Body of pancreas (tissue), 4 donors: ENCODE measurements at regions not wholly inside any gene's neighbourhood (a gene's known extent, or its start where the extent isn't known, plus 50 kb on each side); places are given as distances from the start of the nearest gene placed in this dataset.

Experiments
- POLR2A ChIP-seq, 3 donors: fragments of 450-650 bp; IDR thresholded peaks; one replicate each; pipeline ENCODE4 v1.6.1; 2016; ENCODE audit warnings: antibody characterized with exemption in 3 of 3, mild to moderate bottlenecking in 2 of 3
- TF ChIP-seq, protein P1 (sequence below), 7 experiments: fragments of 450-650 bp in 4 of 7; fragments of 200-600 bp in 3 of 7; sonication (generic) in 3 of 7; IDR thresholded peaks; one replicate each; pipeline ENCODE4 v1.5.1; 2016 to 2019; ENCODE audit warnings: antibody characterized with exemption in 7 of 7

DNA sequence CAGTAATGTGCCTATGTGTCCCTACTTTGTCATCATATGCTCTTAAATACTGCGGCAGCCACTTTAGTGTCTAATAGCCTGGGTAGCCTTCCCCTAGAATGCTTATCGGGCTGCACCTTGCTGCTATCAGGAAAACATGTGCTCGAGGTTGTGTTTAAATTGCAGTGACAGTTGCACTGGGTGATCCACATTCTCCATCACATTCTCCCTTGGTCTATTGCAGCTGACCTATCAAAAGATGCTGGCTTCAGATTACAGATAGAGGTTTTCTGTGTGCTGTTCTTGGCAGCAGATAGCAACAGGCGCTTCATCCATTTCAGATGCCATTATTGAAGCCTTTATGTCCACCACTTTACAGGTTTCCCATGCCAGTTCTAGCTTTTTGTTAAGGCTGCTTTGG, 130.1 kb upstream of the MDFIC start:
- TF ChIP-seq, protein P1, sequence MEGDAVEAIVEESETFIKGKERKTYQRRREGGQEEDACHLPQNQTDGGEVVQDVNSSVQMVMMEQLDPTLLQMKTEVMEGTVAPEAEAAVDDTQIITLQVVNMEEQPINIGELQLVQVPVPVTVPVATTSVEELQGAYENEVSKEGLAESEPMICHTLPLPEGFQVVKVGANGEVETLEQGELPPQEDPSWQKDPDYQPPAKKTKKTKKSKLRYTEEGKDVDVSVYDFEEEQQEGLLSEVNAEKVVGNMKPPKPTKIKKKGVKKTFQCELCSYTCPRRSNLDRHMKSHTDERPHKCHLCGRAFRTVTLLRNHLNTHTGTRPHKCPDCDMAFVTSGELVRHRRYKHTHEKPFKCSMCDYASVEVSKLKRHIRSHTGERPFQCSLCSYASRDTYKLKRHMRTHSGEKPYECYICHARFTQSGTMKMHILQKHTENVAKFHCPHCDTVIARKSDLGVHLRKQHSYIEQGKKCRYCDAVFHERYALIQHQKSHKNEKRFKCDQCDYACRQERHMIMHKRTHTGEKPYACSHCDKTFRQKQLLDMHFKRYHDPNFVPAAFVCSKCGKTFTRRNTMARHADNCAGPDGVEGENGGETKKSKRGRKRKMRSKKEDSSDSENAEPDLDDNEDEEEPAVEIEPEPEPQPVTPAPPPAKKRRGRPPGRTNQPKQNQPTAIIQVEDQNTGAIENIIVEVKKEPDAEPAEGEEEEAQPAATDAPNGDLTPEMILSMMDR (IDR thresholded peaks at IDR 0.05): no peak
- no peak for TF ChIP-seq POLR2A (IDR thresholded peaks at IDR 0.05)
